ENCODE measurements at regions not wholly inside any gene's neighbourhood (a gene's known extent, or its start where the extent isn't known, plus 50 kb on each side); places are given as distances from the start of the nearest gene placed in this dataset.

GRCh38 chr2:81672923-81673322, 1368.4 kb upstream of the LRRTM1 start:
- DNase-seq (no peak), FAIRE-seq (no peak)
- Histone ChIP-seq H3K4me3 (ENCODE audit: low read length in 3 of 3) (no peak overlapping the region), H3K27me3 (ENCODE audit: control insufficient read depth, insufficient read depth, low read length) (no peaks in the 10 kb centered on the region), H3K9ac (ENCODE audit: low read length in 3 of 3) (no peak overlapping the region), H3K36me3 (ENCODE audit: control insufficient read depth in 2 of 3, insufficient read depth in 3 of 3, low read length in 3 of 3) (no peaks in the 10 kb centered on the region), H3K27ac (ENCODE audit: low read depth in 2 of 2, low read length in 2 of 2) (no peak overlapping the region), H3K9me3 (ENCODE audit: control insufficient read depth in 2 of 3, insufficient read depth in 1 of 3, low read length in 3 of 3) (no peaks in the 10 kb centered on the region), H3K4me1 (ENCODE audit: control insufficient read depth in 2 of 3, insufficient read depth in 2 of 3, low read depth in 1 of 3, low read length in 3 of 3) (no peaks in the 10 kb centered on the region)
- intact Hi-C loops (cut with DNase I) = no loop called here
- no peak for TF ChIP-seq CTCF (IDR thresholded peaks at IDR 0.05; ENCODE audit: borderline replicate concordance, extremely low read depth, insufficient read depth)

- intact Hi-C loops (cut with DNase I) = no loop called here
- no peak for DNase-seq
These were observed 1368.0 kb upstream of the LRRTM1 start for GRCh38 chr2:81672516-81672915.

GRCh38 chr2:81670885-81671284, 1366.3 kb upstream of the LRRTM1 start:
- intact Hi-C loops (cut with DNase I) = no loop called here

More at GRCh38 chr2:81672516-81672915, 1368.0 kb upstream of the LRRTM1 start:
- Histone ChIP-seq H3K36me3 (ENCODE audit: control insufficient read depth in 2 of 3, insufficient read depth in 3 of 3, low read length in 3 of 3) (no peaks in the 10 kb centered on the region), H3K27ac (ENCODE audit: low read depth in 2 of 2, low read length in 2 of 2) (no peak overlapping the region), H3K9ac (ENCODE audit: low read length in 3 of 3) (no peak overlapping the region), H3K27me3 (ENCODE audit: control insufficient read depth, insufficient read depth, low read length) (no peaks in the 10 kb centered on the region), H3K4me3 (ENCODE audit: low read length in 3 of 3) (no peak overlapping the region), H3K9me3 (ENCODE audit: control insufficient read depth in 2 of 3, insufficient read depth in 1 of 3, low read length in 3 of 3) (no peaks in the 10 kb centered on the region), H3K4me1 (ENCODE audit: control insufficient read depth in 2 of 3, insufficient read depth in 2 of 3, low read depth in 1 of 3, low read length in 3 of 3) (no peaks in the 10 kb centered on the region)
- FAIRE-seq = no peak
- TF ChIP-seq CTCF (IDR thresholded peaks at IDR 0.05; ENCODE audit: borderline replicate concordance, extremely low read depth, insufficient read depth) = no peak

More at GRCh38 chr2:81670885-81671284, 1366.3 kb upstream of the LRRTM1 start:
- Histone ChIP-seq H3K27me3 (ENCODE audit: control insufficient read depth, insufficient read depth, low read length) (no peaks in the 10 kb centered on the region), H3K4me3 (ENCODE audit: low read length in 3 of 3) (no peak overlapping the region), H3K9me3 (ENCODE audit: control insufficient read depth in 2 of 3, insufficient read depth in 1 of 3, low read length in 3 of 3) (no peaks in the 10 kb centered on the region), H3K9ac (ENCODE audit: low read length in 3 of 3) (no peak overlapping the region), H3K36me3 (ENCODE audit: control insufficient read depth in 2 of 3, insufficient read depth in 3 of 3, low read length in 3 of 3) (no peaks in the 10 kb centered on the region), H3K4me1 (ENCODE audit: control insufficient read depth in 2 of 3, insufficient read depth in 2 of 3, low read depth in 1 of 3, low read length in 3 of 3) (no peaks in the 10 kb centered on the region), H3K27ac (ENCODE audit: low read depth in 2 of 2, low read length in 2 of 2) (no peak overlapping the region)
- DNase-seq (no peak), FAIRE-seq (no peak)
- TF ChIP-seq CTCF (IDR thresholded peaks at IDR 0.05; ENCODE audit: borderline replicate concordance, extremely low read depth, insufficient read depth) = no peak
